Transverse colon (tissue), 4 donors: ENCODE measurements at regions not wholly inside any gene's neighbourhood (a gene's known extent, or its start where the extent isn't known, plus 50 kb on each side); places are given as distances from the start of the nearest gene placed in this dataset.
"Not testable (repeated sequence)": the region's sequence is repeated elsewhere in the genome, so short reads cannot be mapped to it uniquely, and the experiment has no call there.

Experiments used
- DNase-seq: peaks from one replicate; pipeline ENCODE4 v3.0.0-alpha.2; 2019
- H3K27ac ChIP-seq, 4 donors: fragments of 200-600 bp; sonication (generic); 2 replicates each; pipeline ENCODE4 v1.5.1; 2016 to 2018; ENCODE audit warnings: inconsistent platforms in 4 of 4
- H3K27me3 ChIP-seq: fragments of 200-600 bp; sonication (generic); 2 replicates; pipeline ENCODE4 v1.5.1; 2017; ENCODE audit warnings: inconsistent platforms
- H3K36me3 ChIP-seq, 4 donors: fragments of 200-600 bp; sonication (generic); 2 replicates each; pipeline ENCODE4 v1.5.1; 2017 to 2019; ENCODE audit warnings: inconsistent platforms in 4 of 4
- H3K4me1 ChIP-seq, 4 donors: fragments of 200-600 bp; sonication (generic); 2 replicates each; pipeline ENCODE4 v1.5.1; 2017 to 2020; ENCODE audit warnings: inconsistent platforms in 4 of 4
- H3K4me3 ChIP-seq, 4 donors: fragments of 200-600 bp; sonication (generic); 1 replicate in 1 of 4; 2 replicates in 3 of 4; pipeline versions ENCODE4 v1.5.1 to v1.6.1; 2017 to 2019; ENCODE audit warnings: inconsistent platforms in 4 of 4
- H3K9me3 ChIP-seq, 2 donors: fragments of 200-600 bp; sonication (generic); 2 replicates each; pipeline ENCODE4 v1.5.1; 2017 to 2019; ENCODE audit warnings: inconsistent platforms in 2 of 2
- EP300 ChIP-seq: sonication (generic); formaldehyde crosslinking; IDR thresholded peaks from one replicate; pipeline ENCODE4 v1.6.1; 2017; ENCODE audit warnings: antibody characterized with exemption, low read depth
- POLR2A ChIP-seq: fragments of 450-650 bp; IDR thresholded peaks from one replicate; pipeline ENCODE4 v1.6.1; 2016; ENCODE audit warnings: antibody characterized with exemption, mild to moderate bottlenecking, moderate library complexity
- POLR2AphosphoS5 ChIP-seq, 3 donors: sonication (generic); formaldehyde crosslinking; IDR thresholded peaks; one replicate each; pipeline ENCODE4 v1.6.1; 2016; ENCODE audit warnings: antibody characterized with exemption in 3 of 3
- WGBS, 2 donors: methylation state at CpG; one replicate each; pipeline ENCODE4 v1.1.5; 2018; ENCODE audit warnings: low coverage in 1 of 2; 5-methylcytosine and 5-hydroxymethylcytosine counted together
- in situ Hi-C, 4 donors: fragments of 200-750 bp; cut with MboI; loops; one replicate each; pipeline versions ENCODE4 v1.15.0 to v1.15.1; 2017; ENCODE audit warnings: low sequenced_read_pairs in 3 of 4, low pct_ligation_motif_present in 1 of 4, low pct_unique_long_range_greater_than_20kb in 1 of 4
- intact Hi-C: fragments of 100-400 bp; cut with DNase I; formaldehyde crosslinking; loops from one replicate; pipeline ENCODE4 v1.15.1; 2023; ENCODE audit warnings: low total_unique reads
- TF ChIP-seq, protein P1 (sequence below), 5 experiments: fragments of 200-600 bp in 3 of 5; fragments of 450-650 bp in 2 of 5; sonication (generic) in 3 of 5; IDR thresholded peaks; 1 replicate in 2 of 5; 2 replicates in 3 of 5; pipeline ENCODE4 v1.5.1; 2016 to 2017; ENCODE audit warnings: antibody characterized with exemption in 5 of 5, inconsistent platforms in 3 of 5, mild to moderate bottlenecking in 2 of 5, moderate library complexity in 1 of 5

DNA sequence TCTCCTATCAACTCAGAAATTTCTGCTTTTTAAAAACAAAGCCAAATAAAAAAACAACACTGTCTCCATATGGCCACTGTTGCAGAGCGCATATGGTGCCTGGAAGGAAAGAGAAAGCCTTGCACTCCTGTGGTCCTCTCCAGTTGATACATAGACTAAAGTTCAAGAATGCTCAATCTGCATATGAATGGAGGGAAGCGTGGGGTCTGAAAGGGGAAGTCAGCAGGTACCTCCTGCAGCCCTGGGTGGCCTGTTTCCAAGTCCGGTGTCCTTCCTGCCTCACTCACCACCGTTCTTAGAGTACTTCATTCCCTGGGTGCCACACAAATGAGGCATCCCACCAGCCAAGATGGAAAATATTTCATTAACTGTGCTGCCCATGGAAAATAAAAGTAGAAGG is 138.3 kb upstream of the PALS2 start:
- no peak for DNase-seq
- Histone ChIP-seq H3K36me3 (no peaks in the 10 kb centered on the region), H3K27ac (no peak overlapping the region), H3K4me1 (no peaks in the 10 kb centered on the region), H3K4me3 (no peak overlapping the region), H3K9me3 (no peaks in the 10 kb centered on the region), H3K27me3 (no peaks in the 10 kb centered on the region)
- intact Hi-C loops: no loop called here
- WGBS, 2 donors: 62% methylated on average over 4 of the region's 4 CpGs; no CpG with 5 or more reads in 1 of the 2 donors
- in situ Hi-C loops: no loop called here
- TF ChIP-seq, protein P1, sequence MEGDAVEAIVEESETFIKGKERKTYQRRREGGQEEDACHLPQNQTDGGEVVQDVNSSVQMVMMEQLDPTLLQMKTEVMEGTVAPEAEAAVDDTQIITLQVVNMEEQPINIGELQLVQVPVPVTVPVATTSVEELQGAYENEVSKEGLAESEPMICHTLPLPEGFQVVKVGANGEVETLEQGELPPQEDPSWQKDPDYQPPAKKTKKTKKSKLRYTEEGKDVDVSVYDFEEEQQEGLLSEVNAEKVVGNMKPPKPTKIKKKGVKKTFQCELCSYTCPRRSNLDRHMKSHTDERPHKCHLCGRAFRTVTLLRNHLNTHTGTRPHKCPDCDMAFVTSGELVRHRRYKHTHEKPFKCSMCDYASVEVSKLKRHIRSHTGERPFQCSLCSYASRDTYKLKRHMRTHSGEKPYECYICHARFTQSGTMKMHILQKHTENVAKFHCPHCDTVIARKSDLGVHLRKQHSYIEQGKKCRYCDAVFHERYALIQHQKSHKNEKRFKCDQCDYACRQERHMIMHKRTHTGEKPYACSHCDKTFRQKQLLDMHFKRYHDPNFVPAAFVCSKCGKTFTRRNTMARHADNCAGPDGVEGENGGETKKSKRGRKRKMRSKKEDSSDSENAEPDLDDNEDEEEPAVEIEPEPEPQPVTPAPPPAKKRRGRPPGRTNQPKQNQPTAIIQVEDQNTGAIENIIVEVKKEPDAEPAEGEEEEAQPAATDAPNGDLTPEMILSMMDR (IDR thresholded peaks at IDR 0.05): no peak
- TF ChIP-seq EP300: no peak
- TF ChIP-seq POLR2A: no peak
- TF ChIP-seq POLR2AphosphoS5 (IDR thresholded peaks at IDR 0.05): no peak

DNA sequence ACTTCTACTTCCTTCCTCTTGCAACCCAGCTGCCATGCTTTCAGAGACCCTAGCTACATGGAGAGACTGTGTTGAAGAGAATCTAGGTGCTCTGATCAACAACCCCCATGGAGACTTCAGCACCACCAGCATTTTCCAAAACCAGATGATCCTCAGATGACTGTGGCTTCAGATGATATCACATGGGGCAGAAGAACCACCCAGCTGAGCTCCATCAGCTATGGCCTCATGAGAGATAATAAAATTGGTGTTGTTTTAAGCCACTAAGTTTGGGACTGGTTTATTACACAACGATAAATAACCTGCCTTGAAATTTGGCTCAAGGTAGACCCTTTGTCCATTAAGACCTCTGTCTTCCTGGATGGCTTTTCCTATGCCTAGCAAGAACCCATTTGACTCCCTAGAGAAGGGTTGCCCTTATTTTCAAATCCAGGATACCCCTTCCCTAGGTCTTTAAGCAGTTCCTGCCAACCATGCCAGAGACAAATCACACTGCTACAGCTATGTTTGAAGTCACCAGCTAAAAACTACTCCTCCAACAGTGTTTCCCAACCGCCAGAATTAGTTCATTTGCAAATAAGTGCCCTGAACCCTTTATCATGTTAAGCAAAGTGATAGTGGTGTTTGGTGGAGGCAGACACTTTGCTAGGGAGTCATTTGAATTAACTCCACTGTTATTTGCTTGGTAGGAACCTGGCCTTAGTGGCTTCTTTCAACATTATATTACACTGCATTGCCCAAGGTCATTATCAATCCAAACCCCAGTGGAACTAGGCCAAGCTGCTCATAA is 136.9 kb upstream of the PALS2 start:
- 80% methylated on average over 2 of the region's 2 CpGs; no CpG with 5 or more reads in 1 of the 2 donors for WGBS, 2 donors
- in situ Hi-C loops: no loop called here

DNA sequence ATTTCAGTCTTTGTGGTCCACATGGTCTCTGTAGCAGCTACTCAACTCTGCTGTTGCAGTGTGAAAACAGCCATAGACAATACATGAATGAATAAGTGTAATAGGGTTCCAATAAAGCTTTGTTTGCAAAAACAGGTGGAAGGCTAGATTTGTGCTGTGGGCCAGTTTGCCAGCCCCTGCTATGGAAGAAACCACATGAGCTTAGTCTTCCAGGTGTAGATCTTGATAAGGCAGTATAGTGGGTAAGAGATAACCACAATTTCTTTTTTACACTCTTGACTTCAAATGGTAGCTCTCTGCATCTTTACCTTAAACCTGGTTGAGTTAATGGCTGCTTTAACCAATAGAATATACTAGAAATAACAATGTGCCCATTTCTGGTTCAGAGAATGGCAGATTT is 135.0 kb upstream of the PALS2 start:
- DNase-seq: no peak
- H3K4me1 ChIP-seq: no peaks in the 10 kb centered on the region
- no peaks in the 10 kb centered on the region for H3K9me3 ChIP-seq
- in situ Hi-C loops (no loop called here), intact Hi-C loops (no loop called here)
- no peak for TF ChIP-seq POLR2A
- TF ChIP-seq, protein P1 (IDR thresholded peaks at IDR 0.05): no peak
- no peak for TF ChIP-seq POLR2AphosphoS5 (IDR thresholded peaks at IDR 0.05)
- no peak for TF ChIP-seq EP300
- H3K27ac ChIP-seq: no peak overlapping the region
- no peaks in the 10 kb centered on the region for H3K27me3 ChIP-seq
- no peaks in the 10 kb centered on the region for H3K36me3 ChIP-seq
- H3K4me3 ChIP-seq: no peak overlapping the region

More for the DNA sequence above, 136.9 kb upstream of the PALS2 start:
- TF ChIP-seq, protein P1 (IDR thresholded peaks at IDR 0.05): no peak
- TF ChIP-seq POLR2AphosphoS5 (IDR thresholded peaks at IDR 0.05) (no peak), EP300 (no peak), POLR2A (no peak)
- Histone ChIP-seq H3K36me3 (no peaks in the 10 kb centered on the region), H3K4me3 (no peak overlapping the region), H3K27ac (no peak overlapping the region), H3K4me1 (no peaks in the 10 kb centered on the region), H3K9me3 (no peaks in the 10 kb centered on the region), H3K27me3 (no peaks in the 10 kb centered on the region)
- no peak for DNase-seq
- intact Hi-C loops: no loop called here

DNA sequence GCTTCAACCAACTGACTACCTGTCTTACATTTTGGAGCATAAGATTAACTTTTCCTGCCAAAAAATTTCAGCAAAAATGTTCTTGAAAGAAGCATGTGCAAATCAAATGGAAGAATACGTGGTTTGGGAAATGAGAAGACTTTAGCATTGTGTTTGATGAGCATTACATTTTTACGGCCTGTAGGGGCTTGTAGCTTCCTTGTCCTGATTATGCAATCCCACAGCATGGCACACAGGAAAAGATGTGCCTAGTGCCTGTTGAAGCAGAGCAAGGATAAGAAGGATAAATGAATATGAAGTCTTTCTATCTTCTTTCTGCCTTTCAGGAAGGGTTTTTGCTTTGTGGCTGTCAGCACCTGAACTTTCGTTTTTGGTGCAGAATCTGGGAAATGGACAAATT is 134.1 kb upstream of the PALS2 start:
- intact Hi-C loops, H3K4me3 ChIP-seq, H3K4me1 ChIP-seq, H3K27ac ChIP-seq, H3K27me3 ChIP-seq, DNase-seq, in situ Hi-C loops, H3K9me3 ChIP-seq, H3K36me3 ChIP-seq: not testable (repeated sequence)
- WGBS, 2 donors: 67 to 68% methylated on average over 3 of the region's 3 CpGs

DNA sequence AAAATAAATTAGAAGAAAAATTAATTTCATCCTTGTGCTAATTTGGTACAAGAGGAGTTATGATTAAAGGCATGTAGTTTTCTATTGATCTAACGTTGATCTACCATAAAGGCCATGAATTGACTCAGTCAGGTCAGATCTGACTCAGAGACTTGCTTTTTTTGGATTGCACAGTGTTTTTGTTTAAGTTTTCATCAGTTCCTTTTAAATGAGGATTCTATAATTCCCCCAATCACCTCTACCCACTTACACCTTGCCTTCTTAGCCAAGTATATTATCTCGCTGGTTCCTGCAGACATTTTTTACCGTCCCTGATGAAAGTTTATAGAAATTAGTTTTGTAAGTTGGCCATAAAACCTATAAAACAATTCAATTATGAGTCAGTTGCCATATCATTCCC is 132.4 kb upstream of the PALS2 start:
- H3K27ac ChIP-seq: no peak overlapping the region
- no peaks in the 10 kb centered on the region for H3K4me1 ChIP-seq
- intact Hi-C loops: no loop called here
- H3K9me3 ChIP-seq: no peaks in the 10 kb centered on the region
- H3K36me3 ChIP-seq: no peaks in the 10 kb centered on the region
- H3K4me3 ChIP-seq: no peak overlapping the region
- no peak for DNase-seq
- TF ChIP-seq EP300: no peak
- no peak for TF ChIP-seq POLR2AphosphoS5 (IDR thresholded peaks at IDR 0.05)
- no peak for TF ChIP-seq POLR2A
- TF ChIP-seq, protein P1 (IDR thresholded peaks at IDR 0.05): no peak
- H3K27me3 ChIP-seq: no peaks in the 10 kb centered on the region
- in situ Hi-C loops: no loop called here
- 46 to 49% methylated on average over 3 of the region's 3 CpGs for WGBS, 2 donors
